ENCODE measurements at regions not wholly inside any gene's neighbourhood (a gene's known extent, or its start where the extent isn't known, plus 50 kb on each side); places are given as distances from the start of the nearest gene placed in this dataset.

GRCh38 chr2:173822889-173823542, 142.2 kb downstream of the SP3 start:
- no peak for TF ChIP-seq BHLHE40 (IDR thresholded peaks at IDR 0.05; ENCODE audit: borderline replicate concordance)
- TF ChIP-seq ZNF384 (IDR thresholded peaks at IDR 0.05): no peak
- no peak for TF ChIP-seq SP1 (IDR thresholded peaks at IDR 0.05)
- TF ChIP-seq FOXM1 (IDR thresholded peaks at IDR 0.05; ENCODE audit: borderline replicate concordance): no peak
- no peak for TF ChIP-seq TARDBP (IDR thresholded peaks at IDR 0.05)
- TF ChIP-seq ARNT (IDR thresholded peaks at IDR 0.05): no peak
- no peak for TF ChIP-seq LEF1 (IDR thresholded peaks at IDR 0.05; ENCODE audit: borderline replicate concordance)
- no peak for TF ChIP-seq FOXK2 (IDR thresholded peaks at IDR 0.05)
- no peak for TF ChIP-seq NFRKB (IDR thresholded peaks at IDR 0.05)
- no peak for TF ChIP-seq SUZ12 (IDR thresholded peaks at IDR 0.05)
- TF ChIP-seq CTBP1 (IDR thresholded peaks at IDR 0.05; ENCODE audit: borderline replicate concordance): no peak
- no peak for TF ChIP-seq HDGF (IDR thresholded peaks at IDR 0.05; ENCODE audit: borderline replicate concordance)
- TF ChIP-seq PKNOX1 (IDR thresholded peaks at IDR 0.05): no peak
- TF ChIP-seq FOXA1 (IDR thresholded peaks at IDR 0.05): no peak
